ENCODE measurements at regions not wholly inside any gene's neighbourhood (a gene's known extent, or its start where the extent isn't known, plus 50 kb on each side); places are given as distances from the start of the nearest gene placed in this dataset.

- no peak for DNase-seq (ENCODE audit: low read depth)
These were observed 271.4 kb downstream of the MAF start for GRCh38 chr16:79329166-79329521.

GRCh38 chr16:79328402-79329165 lies 272.0 kb downstream of the MAF start:
- DNase-seq (ENCODE audit: low read depth): no peak

- DNase-seq (ENCODE audit: low read depth): no peak
These were observed 272.7 kb downstream of the MAF start for GRCh38 chr16:79327836-79328235.

DNA sequence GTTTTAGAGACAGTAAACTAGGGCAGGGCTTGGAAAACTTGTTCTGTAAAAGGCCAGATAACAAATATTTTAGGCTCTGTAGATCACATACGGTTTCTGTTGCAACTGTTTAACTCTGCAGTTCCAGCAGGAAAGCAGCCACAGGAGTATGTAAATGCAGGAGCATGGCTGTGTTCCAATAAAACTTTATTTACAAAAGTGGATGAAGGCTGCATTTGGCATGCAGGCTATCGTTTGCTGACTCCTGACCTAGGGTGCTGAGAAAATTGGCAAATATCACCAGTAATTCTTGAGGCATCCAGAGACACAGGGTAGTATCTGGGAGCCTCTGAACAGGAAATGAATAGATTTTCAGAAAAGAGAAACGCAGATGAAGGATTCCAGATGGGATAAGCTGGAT lies 274.0 kb downstream of the MAF start:
- no peak for DNase-seq (ENCODE audit: low read depth)

GRCh38 chr16:79325226-79325945 lies 275.2 kb downstream of the MAF start:
- DNase-seq (ENCODE audit: low read depth): no peak

DNA sequence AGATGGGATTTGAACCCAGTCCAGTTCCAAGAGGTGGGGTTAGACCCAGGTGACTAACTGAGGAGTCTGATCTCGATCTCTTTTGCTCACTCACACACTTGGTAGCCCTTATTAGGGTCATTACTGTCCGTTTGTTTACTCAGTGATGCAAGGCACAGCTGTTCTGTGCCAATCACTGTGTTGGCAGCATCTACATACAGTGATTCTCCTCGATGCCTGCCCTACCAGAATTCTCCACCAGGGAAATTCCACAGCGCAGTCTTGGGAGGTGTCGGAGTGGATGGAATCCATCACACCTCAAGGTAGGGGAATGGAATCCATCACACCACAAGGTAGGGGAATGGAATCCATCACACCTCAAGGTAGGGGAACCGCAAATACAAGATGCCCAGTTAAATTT lies 279.6 kb downstream of the MAF start:
- DNase-seq (ENCODE audit: low read depth): no peak

DNA sequence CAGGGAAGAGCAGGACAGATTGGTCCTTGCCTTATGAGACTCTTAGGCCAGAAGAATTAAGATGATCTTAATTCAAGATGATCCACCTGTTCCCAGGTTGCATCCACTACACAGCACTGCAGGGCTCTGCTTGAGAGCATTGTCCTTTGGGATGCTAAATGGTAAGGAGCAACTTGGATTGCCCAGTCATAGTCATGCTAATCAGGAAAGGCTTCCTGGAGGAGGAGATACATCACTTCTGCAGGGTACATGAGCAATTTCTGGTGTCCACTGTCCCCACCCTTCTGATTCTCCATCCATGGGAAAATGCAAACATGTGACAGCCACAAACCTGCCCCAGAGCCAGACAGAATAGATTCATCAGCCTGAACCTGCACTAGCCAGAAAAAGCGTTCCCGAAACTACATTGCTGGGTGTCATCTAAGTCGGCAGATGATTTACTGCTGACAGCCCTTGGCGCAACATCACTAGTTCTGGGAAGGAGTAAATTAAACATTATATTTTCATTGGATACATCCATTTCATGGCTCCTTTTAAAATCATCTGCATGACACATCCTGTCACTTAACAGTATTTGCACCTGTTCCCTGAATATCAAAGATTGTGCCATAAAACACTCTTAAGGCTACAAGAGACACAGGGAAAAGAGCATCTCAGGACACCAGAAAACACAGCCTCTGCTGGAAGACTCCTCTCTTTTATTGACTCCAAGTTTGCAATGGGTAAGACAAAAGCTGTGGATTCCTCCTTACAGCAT lies 282.2 kb downstream of the MAF start:
- no peak for DNase-seq (ENCODE audit: low read depth)

DNA sequence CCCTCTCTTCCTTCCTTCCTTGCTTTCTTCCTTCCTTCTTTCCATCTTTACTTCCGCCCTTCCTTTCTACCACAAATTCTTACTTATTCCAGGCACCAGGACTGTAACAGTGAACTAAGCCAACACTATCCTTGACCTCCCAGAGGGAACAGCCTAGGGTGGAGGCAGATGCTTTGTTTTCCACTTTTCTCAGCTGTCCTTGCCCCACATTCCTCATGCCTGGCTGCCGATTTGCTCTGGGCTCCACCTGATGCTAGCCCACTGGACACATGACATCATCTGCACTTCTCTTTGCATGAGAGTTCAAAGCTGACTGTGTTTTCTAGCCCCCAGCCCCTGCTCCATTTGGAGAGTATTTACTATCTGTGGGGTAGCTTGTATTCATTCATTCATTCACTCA lies 283.0 kb downstream of the MAF start:
- DNase-seq (ENCODE audit: low read depth): no peak

DNA sequence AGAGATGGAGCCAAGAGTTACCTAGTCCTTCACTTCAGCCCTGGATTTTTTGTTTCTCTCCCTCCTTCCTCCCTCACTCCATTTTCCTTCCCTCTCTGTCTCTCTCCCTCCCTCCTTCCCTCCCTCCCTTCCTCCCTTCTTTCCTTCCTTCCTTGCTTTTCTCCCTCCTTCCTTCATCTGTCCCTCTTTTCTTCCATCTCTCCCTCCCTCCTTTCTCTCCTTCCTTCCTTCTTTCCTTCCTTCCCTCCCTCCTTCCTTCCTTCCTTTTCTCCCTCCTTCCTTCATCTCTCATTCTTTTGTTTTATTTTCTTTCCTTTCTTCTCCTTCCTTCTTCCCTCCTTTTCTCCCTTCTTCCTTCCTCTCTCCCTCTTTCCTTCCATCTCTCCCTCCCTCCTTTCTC lies 283.5 kb downstream of the MAF start:
- no peak for DNase-seq (ENCODE audit: low read depth)

DNA sequence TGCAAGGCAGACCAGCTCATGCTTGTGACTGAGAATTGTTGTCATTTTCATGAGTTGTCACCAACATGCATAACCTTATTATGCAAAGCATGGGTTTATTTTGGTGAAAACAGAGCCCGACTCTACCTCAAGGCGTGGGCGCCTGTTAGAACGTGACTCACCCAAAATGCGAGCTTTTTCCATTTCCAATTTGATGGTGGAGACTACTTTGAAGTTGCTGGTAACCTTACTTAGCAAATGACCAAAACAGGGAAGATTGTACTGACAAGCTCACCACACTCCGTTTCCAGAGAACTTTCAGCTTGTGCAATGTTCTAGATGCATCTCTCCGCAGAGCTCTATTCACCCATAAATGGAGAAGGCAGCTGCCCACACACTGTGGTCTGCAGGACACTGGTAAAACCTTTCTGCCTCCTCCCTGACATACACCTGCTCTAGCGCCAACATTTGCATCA lies 284.5 kb downstream of the MAF start:
- DNase-seq (ENCODE audit: low read depth): no peak

GRCh38 chr16:79312502-79312901 lies 288.0 kb downstream of the MAF start:
- no peak for DNase-seq (ENCODE audit: low read depth)

DNA sequence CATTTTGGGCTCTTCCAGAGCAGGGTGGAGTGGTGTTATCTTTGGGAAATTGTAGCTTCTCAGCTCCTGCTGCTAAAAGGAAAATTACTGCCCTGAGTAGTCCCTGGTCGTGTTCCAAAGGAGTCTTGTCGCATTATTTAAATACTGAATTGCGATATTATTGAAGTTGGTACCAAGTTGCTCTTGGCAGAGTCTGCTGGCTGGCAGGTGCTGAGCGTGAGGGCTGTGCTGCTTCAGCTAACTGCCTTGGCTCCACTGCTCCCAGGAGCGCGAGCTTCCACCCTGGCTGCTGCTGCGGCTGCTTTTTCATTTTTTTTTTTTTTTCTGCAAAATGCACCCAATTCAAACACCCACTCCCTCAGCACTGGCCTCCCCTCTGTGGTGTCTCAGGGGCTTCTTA lies 289.8 kb downstream of the MAF start:
- DNase-seq (ENCODE audit: low read depth): no peak

- no peak for DNase-seq (ENCODE audit: low read depth)
These were observed 290.9 kb downstream of the MAF start for GRCh38 chr16:79309606-79310005.

- no peak for DNase-seq (ENCODE audit: low read depth)
These were observed 293.3 kb downstream of the MAF start for GRCh38 chr16:79307214-79307613.

- no peak for DNase-seq (ENCODE audit: low read depth)
These were observed 295.5 kb downstream of the MAF start for GRCh38 chr16:79305074-79305473.

- no peak for DNase-seq (ENCODE audit: low read depth)
These were observed 296.6 kb downstream of the MAF start for GRCh38 chr16:79303959-79304387.

GRCh38 chr16:79303206-79303605 lies 297.3 kb downstream of the MAF start:
- DNase-seq (ENCODE audit: low read depth): no peak

GRCh38 chr16:79302731-79303130 lies 297.8 kb downstream of the MAF start:
- no peak for DNase-seq (ENCODE audit: low read depth)

- no peak for DNase-seq (ENCODE audit: low read depth)
These were observed 299.5 kb downstream of the MAF start for GRCh38 chr16:79301051-79301450.

DNA sequence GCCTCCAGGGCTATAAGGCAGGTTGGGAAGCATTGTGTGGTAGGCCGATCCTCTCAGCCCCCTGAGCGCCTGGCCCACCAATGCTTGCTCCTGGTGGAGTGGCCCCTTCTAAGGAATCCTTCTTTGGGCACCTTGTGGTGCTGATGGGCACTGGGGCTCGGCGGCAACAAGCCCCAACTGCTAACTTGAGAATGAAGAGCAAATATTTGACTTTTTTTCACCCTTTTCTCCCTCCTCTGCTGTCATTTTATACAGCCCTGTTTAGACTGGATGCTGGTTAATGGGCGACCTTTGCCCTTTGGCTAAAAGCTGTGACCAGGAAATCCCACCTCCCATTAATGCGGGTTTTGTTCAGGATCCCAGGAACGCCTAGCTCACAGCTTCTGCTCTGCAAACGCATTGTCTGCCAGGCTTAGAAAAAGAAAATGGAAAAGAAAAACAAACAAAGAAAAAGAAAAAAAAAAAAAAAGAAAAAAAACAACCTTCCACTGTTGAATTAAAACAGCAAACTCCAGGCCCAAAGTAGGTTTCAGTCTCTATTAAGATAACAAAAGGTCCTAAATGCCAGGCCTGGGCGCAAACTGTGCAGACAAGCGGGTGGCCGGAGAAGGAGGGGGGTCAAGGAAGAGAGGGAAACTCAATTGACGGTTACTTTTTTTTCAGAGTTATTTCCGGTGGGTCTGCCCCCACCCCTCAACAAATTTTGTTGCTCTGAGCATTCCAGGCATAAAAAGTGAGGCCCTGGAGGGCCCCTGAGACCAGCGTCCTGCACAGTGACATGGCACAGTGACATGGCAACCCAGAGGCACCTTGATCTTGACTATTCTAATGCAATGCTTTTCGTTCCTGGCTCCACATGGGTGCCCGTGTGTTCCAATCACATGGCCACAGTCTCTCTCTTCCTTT lies 301.4 kb downstream of the MAF start:
- DNase-seq (ENCODE audit: low read depth): no peak

DNA sequence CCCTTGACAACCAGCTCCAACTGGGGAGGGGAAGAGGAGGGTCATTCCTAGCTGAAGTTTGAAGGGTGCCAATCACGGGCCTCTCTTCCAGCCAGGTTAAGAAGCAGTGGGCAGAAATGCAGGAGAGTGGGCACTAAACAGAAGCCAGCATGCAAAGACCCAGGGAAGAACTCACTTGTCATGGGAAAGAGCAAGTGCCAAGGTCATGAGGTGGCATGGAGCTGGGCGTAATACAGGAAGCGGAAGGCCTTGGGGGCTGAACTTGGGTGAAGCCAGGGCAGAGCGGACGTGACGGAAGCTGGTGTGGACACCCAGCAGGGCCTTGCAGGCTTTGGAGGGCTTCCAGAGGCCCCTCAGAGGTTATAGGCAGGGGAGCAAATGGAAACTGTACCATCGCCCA lies 302.1 kb downstream of the MAF start:
- DNase-seq (ENCODE audit: low read depth): no peak

- no peak for DNase-seq (ENCODE audit: low read depth)
These were observed 302.7 kb downstream of the MAF start for GRCh38 chr16:79297805-79298204.
